ENCODE measurements at regions not wholly inside any gene's neighbourhood (a gene's known extent, or its start where the extent isn't known, plus 50 kb on each side); places are given as distances from the start of the nearest gene placed in this dataset.
"Not testable (repeated sequence)": the region's sequence is repeated elsewhere in the genome, so short reads cannot be mapped to it uniquely, and the experiment has no call there.

- no peak for DNase-seq
- no peak for TF ChIP-seq CTCF (IDR thresholded peaks at IDR 0.05; ENCODE audit: partially characterized antibody, unreplicated experiment)
- H3K4me1 Mint-ChIP-seq (ENCODE audit: low read depth, unreplicated experiment), result no peaks in the 10 kb centered on the region
- peaks cover 8% of the 10 kb centered on the region for H3K9me3 Mint-ChIP-seq (ENCODE audit: unreplicated experiment)
- no peak overlapping the region for H3K27ac Mint-ChIP-seq (ENCODE audit: unreplicated experiment)
- peaks cover 17% of the 10 kb centered on the region for H3K36me3 Mint-ChIP-seq (ENCODE audit: unreplicated experiment)
- H3K4me3 Mint-ChIP-seq (ENCODE audit: unreplicated experiment), result no peak overlapping the region
- H3K27me3 Mint-ChIP-seq (ENCODE audit: unreplicated experiment), result peaks cover 2% of the 10 kb centered on the region
These were observed 218.1 kb upstream of the MGAT5 start for GRCh38 chr2:134035605-134036370.

DNA sequence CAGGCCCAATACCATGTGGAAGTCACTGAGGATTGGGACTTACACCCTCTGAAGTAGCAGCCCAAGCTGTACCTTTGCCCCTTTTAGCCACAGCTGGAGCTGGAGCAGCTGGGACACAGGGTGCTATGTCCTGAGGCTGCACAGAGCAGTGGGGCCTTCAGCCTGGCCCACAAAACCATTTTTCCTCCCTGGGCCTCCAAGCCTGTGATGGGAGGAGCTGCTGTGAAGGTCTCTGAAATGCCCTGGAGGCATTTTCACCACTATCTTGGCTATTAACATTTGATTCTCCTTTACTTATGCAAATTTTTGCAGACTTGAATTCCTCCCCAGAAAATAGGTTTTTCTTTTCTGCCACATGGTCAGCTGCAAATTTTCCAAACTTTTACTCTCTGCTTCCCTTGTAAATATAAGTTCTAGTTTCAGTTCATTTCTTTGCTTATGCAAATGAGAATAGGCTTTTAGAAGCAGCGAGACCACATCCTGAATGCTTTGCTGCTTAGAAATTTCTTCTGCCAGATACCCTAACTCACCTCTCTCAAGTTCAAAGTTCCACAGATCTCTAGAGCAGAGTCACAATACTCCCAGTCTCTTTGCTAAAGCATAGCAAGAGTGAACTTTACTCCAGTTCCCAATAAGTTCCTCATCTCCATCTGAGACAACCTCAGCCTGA lies 213.8 kb upstream of the MGAT5 start:
- DNase-seq, result no peak
- no peak for TF ChIP-seq CTCF (IDR thresholded peaks at IDR 0.05; ENCODE audit: partially characterized antibody, unreplicated experiment)

GRCh38 chr2:134040626-134041172 lies 213.2 kb upstream of the MGAT5 start:
- H3K9me3 Mint-ChIP-seq (ENCODE audit: unreplicated experiment); H3K4me3 Mint-ChIP-seq (ENCODE audit: unreplicated experiment); H3K27ac Mint-ChIP-seq (ENCODE audit: unreplicated experiment); H3K27me3 Mint-ChIP-seq (ENCODE audit: unreplicated experiment); DNase-seq; H3K4me1 Mint-ChIP-seq (ENCODE audit: low read depth, unreplicated experiment): not testable (repeated sequence)
- H3K36me3 Mint-ChIP-seq (ENCODE audit: unreplicated experiment), result peaks cover 26% of the 10 kb centered on the region

More for the DNA sequence above, 213.8 kb upstream of the MGAT5 start:
- H3K27ac Mint-ChIP-seq (ENCODE audit: unreplicated experiment), result no peak overlapping the region
- peaks cover 22% of the 10 kb centered on the region for H3K36me3 Mint-ChIP-seq (ENCODE audit: unreplicated experiment)
- H3K4me3 Mint-ChIP-seq (ENCODE audit: unreplicated experiment), result no peak overlapping the region
- peaks cover 5% of the 10 kb centered on the region for H3K9me3 Mint-ChIP-seq (ENCODE audit: unreplicated experiment)
- peaks cover 4% of the 10 kb centered on the region for H3K27me3 Mint-ChIP-seq (ENCODE audit: unreplicated experiment)
- H3K4me1 Mint-ChIP-seq (ENCODE audit: low read depth, unreplicated experiment), result no peaks in the 10 kb centered on the region

DNA sequence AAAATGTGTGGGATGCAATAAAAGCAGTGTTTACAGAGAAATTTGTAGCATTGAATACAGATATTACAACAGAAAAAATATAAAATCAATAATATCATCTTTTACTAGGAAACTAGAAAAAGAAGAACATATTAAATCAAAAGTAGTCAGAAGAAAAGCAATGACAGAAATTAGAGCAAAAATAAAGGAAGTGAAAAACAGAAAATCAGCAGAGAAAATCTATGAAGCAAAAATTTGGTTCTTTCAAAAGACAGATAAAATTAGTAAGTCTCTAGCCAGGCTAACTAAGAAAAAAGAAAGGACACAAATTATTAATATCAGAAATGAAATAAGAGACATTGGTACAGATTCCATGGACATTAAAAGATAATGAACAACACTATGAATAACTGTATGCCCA lies 212.0 kb upstream of the MGAT5 start:
- H3K27ac Mint-ChIP-seq (ENCODE audit: unreplicated experiment), result no peak overlapping the region
- H3K36me3 Mint-ChIP-seq (ENCODE audit: unreplicated experiment), result peaks cover 25% of the 10 kb centered on the region
- peaks cover 5% of the 10 kb centered on the region for H3K9me3 Mint-ChIP-seq (ENCODE audit: unreplicated experiment)
- peaks cover 4% of the 10 kb centered on the region for H3K27me3 Mint-ChIP-seq (ENCODE audit: unreplicated experiment)
- no peak overlapping the region for H3K4me3 Mint-ChIP-seq (ENCODE audit: unreplicated experiment)
- DNase-seq, result no peak
- H3K4me1 Mint-ChIP-seq (ENCODE audit: low read depth, unreplicated experiment), result no peaks in the 10 kb centered on the region
- TF ChIP-seq CTCF (IDR thresholded peaks at IDR 0.05; ENCODE audit: partially characterized antibody, unreplicated experiment), result no peak

DNA sequence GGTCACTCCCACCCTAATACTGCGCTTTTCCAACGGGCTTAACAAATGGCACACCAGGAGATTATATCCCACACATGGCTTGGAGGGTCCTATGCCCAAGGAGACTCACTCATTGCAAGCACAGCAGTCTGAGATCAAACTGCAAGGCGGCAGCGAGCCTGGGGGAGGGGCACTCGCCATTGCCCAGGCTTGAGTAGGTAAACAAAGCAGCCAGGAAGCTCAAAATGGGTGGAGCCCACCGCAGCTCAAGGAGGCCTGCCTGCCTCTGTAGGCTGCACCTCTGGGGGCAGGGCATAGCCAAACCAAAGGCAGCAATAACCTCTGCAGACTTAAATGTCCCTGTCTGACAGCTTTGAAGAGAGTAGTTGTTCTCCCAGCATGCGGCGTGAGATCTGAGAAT lies 210.8 kb upstream of the MGAT5 start:
- not testable (repeated sequence) for H3K9me3 Mint-ChIP-seq (ENCODE audit: unreplicated experiment); H3K4me3 Mint-ChIP-seq (ENCODE audit: unreplicated experiment)
- peaks cover 25% of the 10 kb centered on the region for H3K36me3 Mint-ChIP-seq (ENCODE audit: unreplicated experiment)

GRCh38 chr2:134052173-134052572 lies 201.7 kb upstream of the MGAT5 start:
- no peak for TF ChIP-seq CTCF (IDR thresholded peaks at IDR 0.05; ENCODE audit: partially characterized antibody, unreplicated experiment)
- Mint-ChIP-seq H3K27me3 (ENCODE audit: unreplicated experiment) (peaks cover 2% of the 10 kb centered on the region), H3K4me3 (ENCODE audit: unreplicated experiment) (no peak overlapping the region), H3K4me1 (ENCODE audit: low read depth, unreplicated experiment) (peaks cover 5% of the 10 kb centered on the region), H3K9me3 (ENCODE audit: unreplicated experiment) (no peaks in the 10 kb centered on the region), H3K27ac (ENCODE audit: unreplicated experiment) (no peak overlapping the region), H3K36me3 (ENCODE audit: unreplicated experiment) (no peaks in the 10 kb centered on the region)
- DNase-seq, result no peak

More for the DNA sequence above, 210.8 kb upstream of the MGAT5 start:
- not testable (repeated sequence) for H3K4me1 Mint-ChIP-seq (ENCODE audit: low read depth, unreplicated experiment); H3K27me3 Mint-ChIP-seq (ENCODE audit: unreplicated experiment); H3K27ac Mint-ChIP-seq (ENCODE audit: unreplicated experiment); DNase-seq

Data from glutamatergic neuron (in vitro differentiated cells).